GM12874 (cell line): ENCODE measurements at regions not wholly inside any gene's neighbourhood (a gene's known extent, or its start where the extent isn't known, plus 50 kb on each side); places are given as distances from the start of the nearest gene placed in this dataset.

ENCODE experiments used
- TF ChIP-seq, protein P1 (sequence below): IDR thresholded peaks from 2 replicates; pipeline ENCODE4 v1.5.1; 2011; ENCODE audit warnings: low read depth, mild to moderate bottlenecking, control low read depth, low read length, moderate library complexity; ENCODE audit not compliant: insufficient read depth

DNA sequence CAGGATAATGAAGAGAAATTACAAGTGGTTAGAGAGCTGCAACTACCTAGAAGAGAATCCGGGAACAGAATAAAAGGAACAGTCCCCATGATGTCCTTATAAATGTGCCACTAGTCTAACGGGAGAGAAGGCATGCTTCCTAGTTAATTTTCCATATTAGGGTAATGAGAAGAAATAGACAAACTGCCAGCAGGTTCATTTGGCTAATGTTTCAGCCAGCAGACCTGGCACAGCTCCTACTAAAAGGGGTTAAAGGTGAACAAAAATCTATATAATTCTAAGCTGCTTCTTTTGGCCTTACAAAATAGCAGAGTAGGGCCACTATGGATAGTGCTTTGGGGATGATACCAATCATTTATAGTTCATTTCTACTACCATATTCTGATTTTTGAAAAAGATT is 845.3 kb upstream of the GCFC2 start:
- TF ChIP-seq, protein P1, sequence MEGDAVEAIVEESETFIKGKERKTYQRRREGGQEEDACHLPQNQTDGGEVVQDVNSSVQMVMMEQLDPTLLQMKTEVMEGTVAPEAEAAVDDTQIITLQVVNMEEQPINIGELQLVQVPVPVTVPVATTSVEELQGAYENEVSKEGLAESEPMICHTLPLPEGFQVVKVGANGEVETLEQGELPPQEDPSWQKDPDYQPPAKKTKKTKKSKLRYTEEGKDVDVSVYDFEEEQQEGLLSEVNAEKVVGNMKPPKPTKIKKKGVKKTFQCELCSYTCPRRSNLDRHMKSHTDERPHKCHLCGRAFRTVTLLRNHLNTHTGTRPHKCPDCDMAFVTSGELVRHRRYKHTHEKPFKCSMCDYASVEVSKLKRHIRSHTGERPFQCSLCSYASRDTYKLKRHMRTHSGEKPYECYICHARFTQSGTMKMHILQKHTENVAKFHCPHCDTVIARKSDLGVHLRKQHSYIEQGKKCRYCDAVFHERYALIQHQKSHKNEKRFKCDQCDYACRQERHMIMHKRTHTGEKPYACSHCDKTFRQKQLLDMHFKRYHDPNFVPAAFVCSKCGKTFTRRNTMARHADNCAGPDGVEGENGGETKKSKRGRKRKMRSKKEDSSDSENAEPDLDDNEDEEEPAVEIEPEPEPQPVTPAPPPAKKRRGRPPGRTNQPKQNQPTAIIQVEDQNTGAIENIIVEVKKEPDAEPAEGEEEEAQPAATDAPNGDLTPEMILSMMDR = no peak

DNA sequence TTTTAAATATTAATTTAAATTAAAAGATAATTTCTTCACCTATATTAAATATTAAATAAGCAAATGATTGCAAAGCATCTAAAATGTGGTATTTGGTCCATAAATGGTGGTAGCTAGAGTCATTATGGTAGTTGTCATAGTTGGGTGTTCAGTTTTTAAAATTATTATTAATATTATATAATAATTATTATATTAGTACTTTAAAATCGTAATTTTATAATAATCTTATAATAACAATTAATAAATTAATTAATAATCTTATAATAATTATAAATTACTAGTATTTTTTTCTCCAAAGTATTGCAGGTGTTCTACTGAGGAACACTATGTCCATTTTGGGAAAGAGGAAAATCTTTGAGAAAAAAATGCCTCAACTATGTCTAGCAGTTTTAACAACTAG is 835.5 kb upstream of the GCFC2 start:
- TF ChIP-seq, protein P1 = no peak

DNA sequence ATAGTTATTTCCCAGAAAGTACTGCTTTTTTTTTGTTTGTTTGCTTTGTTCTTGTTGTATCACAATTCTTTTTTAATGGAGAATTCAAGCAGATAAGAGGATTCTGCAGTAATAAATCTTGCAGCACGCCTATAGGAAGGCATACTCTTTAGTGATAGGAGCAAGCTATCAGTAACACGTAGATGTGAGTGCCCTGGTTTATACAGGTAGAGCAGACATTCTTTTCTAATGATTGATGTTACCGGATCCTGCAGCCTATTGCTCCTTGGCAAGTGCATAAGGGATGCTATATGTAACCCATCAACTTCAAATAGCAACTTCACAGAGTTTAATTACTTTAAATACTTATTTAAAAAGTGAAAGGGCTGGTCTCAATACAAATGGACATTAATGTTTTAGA is 834.2 kb upstream of the GCFC2 start:
- TF ChIP-seq, protein P1 = no peak

DNA sequence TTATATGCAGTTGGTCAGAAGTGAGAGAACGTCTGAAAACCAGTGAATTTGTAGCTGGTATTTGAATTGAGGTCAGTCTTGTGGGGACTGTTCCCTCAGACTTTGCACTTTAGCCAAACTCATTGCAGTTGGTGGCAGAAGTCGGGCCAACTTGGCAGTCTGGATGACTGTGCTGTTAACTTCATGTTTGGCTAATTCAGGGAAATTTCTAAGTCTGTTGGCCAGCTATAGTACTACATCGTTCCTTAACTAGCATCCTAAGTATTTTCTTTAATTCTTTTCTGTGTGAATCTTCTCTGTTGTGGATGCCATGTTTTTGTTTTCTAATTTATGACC is 806.8 kb upstream of the GCFC2 start:
- TF ChIP-seq, protein P1 = no peak

DNA sequence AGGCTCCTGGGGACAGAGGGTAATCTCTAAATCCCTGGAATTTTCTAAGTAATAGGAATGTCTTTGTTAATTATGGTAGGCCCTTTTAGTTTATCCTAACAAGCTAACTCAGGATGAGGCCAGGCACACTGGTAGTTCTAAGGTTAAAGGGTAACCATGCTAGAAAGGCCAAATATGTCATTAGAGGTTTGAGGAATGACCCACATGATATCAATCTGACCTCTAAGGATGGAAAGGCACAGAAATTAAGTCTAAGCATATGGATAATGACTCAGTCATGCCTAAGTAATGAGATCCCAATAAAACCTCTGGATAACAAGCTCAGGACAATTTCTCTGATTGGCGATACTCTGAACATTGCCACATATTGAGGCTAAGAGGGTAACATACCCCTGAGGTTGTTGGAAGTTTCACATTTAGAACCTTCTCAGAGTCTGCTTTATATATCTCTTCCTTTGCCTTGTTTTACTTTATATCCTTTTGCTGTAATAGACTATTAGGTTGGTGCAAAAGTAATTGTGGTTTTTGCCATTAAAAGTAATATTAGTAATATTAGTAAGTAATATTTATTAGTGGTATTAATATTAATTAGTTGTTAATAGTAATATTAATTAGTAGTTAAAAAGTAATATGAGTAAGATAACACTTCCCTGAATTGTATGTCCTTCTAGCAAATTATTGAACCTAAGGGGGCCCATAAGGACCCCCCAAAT is 806.3 kb upstream of the GCFC2 start:
- TF ChIP-seq, protein P1 = no peak

DNA sequence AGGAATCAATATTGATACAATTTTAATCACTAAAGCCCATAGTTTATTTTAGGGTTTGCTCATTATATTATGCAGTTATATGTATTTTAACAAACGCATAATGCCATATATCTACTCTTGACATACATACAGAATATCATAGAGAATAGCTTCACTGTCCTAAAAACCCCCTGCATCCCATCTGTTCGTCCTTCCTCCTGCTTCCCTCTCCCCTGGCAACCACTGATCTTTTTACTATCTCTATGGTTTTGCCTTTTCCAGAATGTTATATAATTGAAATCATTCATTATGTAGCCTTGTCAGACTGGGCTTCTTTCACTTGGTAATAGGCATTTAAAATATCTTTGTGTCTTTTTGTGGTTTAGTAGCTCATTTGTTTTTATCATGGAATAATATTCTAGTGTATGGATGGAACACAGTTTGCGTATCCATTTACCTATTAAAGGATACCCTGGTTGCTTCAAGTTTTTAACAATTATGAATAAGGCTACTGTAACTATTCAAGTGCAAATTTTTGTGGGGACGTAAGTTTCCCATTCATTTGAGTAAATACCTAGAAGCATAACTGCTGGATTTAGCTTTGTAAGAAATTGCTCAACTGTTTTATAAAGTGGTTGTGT is 801.6 kb upstream of the GCFC2 start:
- TF ChIP-seq, protein P1 = no peak

DNA sequence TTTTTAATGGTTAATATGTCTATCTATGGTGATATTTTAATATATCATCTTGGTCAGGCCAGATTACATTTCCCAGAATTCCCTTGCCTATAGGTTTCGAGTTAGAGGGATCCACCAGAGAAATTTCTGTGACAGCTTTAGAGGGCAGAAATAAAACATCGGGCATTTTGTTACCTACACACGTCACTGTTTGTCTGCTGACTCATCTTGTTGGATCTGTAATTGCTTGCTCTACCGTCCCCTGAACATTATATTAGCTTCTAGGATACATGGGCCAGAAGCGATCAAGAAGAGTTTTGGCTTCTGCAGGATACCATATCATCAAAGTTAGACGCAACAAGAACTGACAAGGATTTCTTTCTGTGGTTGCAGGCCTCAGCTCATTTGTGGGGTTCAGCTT is 795.8 kb upstream of the GCFC2 start:
- TF ChIP-seq, protein P1 = no peak

DNA sequence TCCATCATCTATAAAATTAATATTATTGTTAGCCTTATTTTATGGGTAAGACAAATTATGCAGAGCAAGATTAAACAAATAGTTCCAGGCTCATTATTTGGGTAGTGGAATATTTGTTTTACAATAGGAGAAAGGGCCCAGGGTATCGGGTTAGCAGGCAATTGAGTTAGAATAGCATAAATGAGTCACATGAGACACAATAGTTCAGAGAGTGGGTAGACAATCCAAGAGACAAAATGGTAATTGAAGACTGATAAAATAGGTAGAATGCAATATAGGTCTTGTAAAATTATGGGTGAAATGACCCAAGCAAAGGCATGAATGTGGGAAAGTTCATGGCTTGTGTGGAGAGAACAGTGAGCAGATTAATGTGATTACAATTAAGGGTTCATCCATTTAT is 790.9 kb upstream of the GCFC2 start:
- TF ChIP-seq, protein P1 = no peak
